DMS153 treated with DMSO at 0.1 percent for 48 hours (cell line): ENCODE measurements at regions not wholly inside any gene's neighbourhood (a gene's known extent, or its start where the extent isn't known, plus 50 kb on each side); places are given as distances from the start of the nearest gene placed in this dataset.
"Not testable (repeated sequence)": the region's sequence is repeated elsewhere in the genome, so short reads cannot be mapped to it uniquely, and the experiment has no call there.

Experiments used
- DNase-seq: peaks from one replicate; lab custom pipeline; 2025; ENCODE audit not compliant: unreplicated experiment; lab: John Stamatoyannopoulos, UW

- DNase-seq = not testable (repeated sequence)
These were observed 1174.9 kb downstream of the PLA2G4A start for GRCh38 chr1:188003687-188004086.

- no peak for DNase-seq
These were observed 1176.1 kb downstream of the PLA2G4A start for GRCh38 chr1:188004849-188005248.

- DNase-seq = no peak
These were observed 1177.6 kb downstream of the PLA2G4A start for GRCh38 chr1:188006354-188006753.

- not testable (repeated sequence) for DNase-seq
These were observed 1184.6 kb downstream of the PLA2G4A start for GRCh38 chr1:188013222-188013849.

GRCh38 chr1:188017921-188018320 lies 1189.2 kb downstream of the PLA2G4A start:
- DNase-seq = no peak

- DNase-seq = no peak
These were observed 1193.9 kb downstream of the PLA2G4A start for GRCh38 chr1:188022661-188023060.

- no peak for DNase-seq
These were observed 1194.5 kb downstream of the PLA2G4A start for GRCh38 chr1:188023206-188023605.

- DNase-seq = no peak
These were observed 1198.9 kb downstream of the PLA2G4A start for GRCh38 chr1:188027613-188028012.

- DNase-seq = not testable (repeated sequence)
These were observed 1208.8 kb downstream of the PLA2G4A start for GRCh38 chr1:188037572-188037971.

GRCh38 chr1:188043536-188044245 lies 1214.9 kb downstream of the PLA2G4A start:
- DNase-seq = no peak

- DNase-seq = no peak
These were observed 1221.5 kb downstream of the PLA2G4A start for GRCh38 chr1:188050250-188050649.

GRCh38 chr1:188056011-188056410 lies 1227.3 kb downstream of the PLA2G4A start:
- no peak for DNase-seq

- DNase-seq = no peak
These were observed 1230.1 kb downstream of the PLA2G4A start for GRCh38 chr1:188058801-188059200.

- no peak for DNase-seq
These were observed 1233.1 kb downstream of the PLA2G4A start for GRCh38 chr1:188061881-188062280.

- DNase-seq = no peak
These were observed 1233.7 kb downstream of the PLA2G4A start for GRCh38 chr1:188062456-188062855.

GRCh38 chr1:188065917-188066316 lies 1237.2 kb downstream of the PLA2G4A start:
- DNase-seq = no peak

- DNase-seq = no peak
These were observed 1242.1 kb downstream of the PLA2G4A start for GRCh38 chr1:188070848-188071247.

GRCh38 chr1:188089015-188089414 lies 1260.3 kb downstream of the PLA2G4A start:
- no peak for DNase-seq

- DNase-seq = no peak
These were observed 1260.7 kb downstream of the PLA2G4A start for GRCh38 chr1:188089461-188089860.

- no peak for DNase-seq
These were observed 1267.8 kb downstream of the PLA2G4A start for GRCh38 chr1:188096521-188096920.

- DNase-seq = no peak
These were observed 1288.7 kb downstream of the PLA2G4A start for GRCh38 chr1:188117436-188117835.

- no peak for DNase-seq
These were observed 1293.9 kb downstream of the PLA2G4A start for GRCh38 chr1:188122646-188123045.

- DNase-seq = no peak
These were observed 1298.8 kb downstream of the PLA2G4A start for GRCh38 chr1:188127507-188127906.
